CD4-positive, alpha-beta T cell treated with Interleukin-4 for 4 hours (primary cell): ENCODE measurements at regions not wholly inside any gene's neighbourhood (a gene's known extent, or its start where the extent isn't known, plus 50 kb on each side); places are given as distances from the start of the nearest gene placed in this dataset.

Source experiments
- DNase-seq: peaks from one replicate; pipeline ENCODE4 v3.0.0-alpha.2; 2020

DNA sequence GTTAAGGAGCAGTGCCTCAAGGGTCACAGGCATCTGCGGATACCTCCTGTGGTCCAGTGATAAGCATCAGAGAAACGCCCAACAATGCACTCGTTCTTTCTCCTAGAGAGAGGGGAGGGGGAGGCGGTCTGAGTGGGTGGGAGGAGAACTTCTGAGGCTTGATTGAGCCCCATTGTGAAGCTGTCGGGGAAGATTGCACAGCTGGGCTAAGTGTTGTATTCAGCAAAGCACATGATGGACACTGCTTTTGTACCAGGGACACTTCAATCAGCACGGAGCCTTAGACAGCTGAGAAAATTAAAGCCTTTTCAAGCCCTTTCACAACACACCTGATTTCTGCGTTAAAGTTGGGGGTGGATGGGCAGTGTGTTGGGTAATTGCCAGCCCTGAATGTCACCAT lies 230.3 kb upstream of the GHITM start:
- no peak for DNase-seq

DNA sequence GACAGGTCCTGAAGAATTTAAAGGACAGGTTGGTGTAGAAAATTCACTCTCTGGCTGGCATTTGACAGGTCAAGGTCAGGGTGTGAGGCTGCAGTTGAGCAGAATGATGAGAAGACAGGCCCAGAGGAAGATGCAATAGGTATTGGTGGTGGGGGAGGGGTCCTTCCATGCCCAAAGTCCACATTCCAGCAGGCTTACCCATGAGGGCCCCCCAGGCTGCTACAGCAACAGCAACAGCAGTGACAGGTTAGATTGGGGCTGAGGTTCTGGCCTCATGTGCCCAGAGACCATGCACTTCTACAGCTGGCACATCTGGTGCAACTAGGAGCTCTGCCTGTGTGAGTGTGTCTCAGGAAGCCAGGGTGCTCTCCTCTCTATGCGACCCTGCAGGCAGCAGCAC lies 223.5 kb upstream of the GHITM start:
- no peak for DNase-seq

DNA sequence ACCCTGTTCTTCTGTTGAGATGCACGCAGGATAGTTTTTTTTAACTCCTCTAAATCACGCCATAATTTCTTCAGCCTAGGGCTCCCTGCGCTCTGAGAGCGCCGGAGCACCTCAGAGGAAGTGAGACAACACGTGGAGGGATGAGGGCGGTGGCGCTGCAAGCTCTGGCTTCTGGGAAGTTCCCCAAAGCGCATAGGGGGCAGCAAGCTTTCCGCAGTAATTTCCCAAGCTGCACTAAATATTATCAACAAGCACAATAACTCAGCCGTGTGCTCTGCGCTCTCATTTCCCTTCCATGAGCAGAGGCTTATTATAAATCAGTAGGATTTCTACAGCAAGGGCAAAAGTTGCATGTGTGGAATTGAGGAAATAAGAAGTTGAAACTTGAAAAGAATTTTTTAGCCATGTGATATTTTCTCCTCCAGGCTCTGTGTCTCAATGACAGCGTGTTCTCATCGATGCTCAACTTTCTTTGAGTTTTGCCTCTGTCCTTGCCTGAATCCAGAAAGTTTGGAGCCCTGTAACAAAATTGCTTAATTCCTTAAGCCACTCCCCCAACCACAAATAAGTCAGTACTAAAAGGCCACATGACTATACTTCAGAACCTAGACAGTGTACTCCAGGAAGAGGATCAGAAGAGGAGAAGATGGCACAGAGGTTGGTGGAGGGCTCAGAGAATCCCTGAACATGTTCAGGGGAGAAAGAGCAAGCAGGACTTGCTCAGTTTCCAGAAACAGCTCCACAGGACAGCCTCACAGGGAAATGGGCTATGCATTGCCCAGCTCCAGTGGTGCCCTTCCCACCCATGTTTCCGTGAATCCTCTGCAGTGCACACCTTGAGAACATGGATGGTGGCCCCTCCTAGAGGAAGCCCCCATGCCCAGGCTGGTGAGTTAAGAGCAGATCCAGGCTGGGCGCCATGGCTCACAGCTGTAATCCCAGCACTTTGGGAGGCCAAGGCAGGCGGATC lies 221.5 kb upstream of the GHITM start:
- no peak for DNase-seq

DNA sequence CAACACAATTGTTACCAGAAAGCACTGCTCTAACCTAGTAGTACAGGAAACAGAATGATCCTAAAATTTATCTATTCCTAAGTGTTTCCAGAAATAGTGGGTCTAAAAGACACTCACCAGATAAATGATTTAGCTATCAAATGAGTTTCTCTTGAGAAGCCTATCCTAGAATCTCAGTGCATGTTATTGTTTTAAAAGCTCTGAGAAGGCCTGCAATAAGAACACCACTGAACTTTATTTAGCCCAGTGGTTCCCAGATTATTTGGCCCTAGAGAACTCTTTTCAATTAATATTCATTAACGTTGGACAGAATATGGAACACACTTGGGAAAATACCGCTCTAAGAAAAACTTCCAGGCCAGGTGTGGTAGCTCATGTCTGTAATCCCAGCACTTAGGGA lies 220.1 kb upstream of the GHITM start:
- no peak for DNase-seq

DNA sequence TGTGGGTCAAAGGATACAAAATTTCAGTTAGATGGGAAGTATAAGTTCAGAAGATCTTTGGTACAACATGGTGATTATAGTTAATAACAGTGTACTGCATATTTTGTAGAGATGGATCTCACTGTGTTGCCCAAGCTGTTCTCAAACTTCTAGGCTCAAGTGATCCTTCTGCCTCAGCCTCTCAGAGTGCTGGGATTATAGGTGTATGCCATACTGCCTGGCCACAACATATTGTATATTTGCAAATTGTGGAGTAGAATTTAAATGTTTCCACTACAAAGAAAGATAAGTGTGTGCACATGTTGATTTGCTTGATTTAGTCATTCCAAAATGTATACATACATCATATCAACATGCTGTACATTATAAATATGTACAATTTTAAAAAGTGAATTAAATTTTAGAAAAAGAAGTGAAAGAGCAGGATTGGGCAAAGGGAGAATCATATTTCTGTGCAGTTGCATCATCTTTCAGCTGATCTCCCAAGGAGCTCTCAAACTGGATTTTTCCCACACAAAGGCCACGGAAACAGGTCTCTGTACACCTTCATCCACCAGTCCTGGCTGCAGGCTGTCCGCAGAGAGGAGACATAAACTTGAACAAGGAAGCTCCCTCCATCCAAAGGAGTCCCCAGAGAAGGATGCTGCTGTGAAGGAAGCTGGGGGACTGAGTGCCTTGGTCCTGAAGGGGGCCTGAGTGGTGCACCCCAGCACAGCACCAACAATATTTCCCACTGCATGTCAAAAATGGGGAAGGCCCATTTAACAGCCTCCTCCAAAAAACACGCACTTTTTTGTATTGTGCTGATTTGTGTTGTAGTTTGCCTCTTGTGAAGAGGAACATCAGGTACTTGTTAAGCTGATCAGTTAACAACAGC lies 217.1 kb upstream of the GHITM start:
- no peak for DNase-seq

DNA sequence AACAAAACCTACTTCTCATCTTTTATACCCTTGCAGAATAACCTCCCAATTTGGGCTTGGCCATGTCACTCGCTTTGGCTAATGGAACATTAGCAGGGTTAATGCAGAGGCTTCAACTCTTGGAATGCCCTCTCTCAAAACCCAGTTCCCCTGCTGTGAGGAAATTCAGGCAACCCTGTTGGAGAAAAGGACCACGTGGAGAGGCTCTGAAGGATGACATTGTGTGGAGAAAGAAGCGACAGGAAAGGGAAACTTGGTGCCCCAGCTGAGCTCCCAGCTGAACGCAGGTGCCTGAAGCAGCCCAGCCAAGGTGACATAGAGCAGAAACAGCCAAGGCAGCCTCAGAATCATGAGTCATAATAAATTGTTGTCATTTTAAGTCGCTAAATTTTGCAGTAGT lies 214.2 kb upstream of the GHITM start:
- DNase-seq = no peak

DNA sequence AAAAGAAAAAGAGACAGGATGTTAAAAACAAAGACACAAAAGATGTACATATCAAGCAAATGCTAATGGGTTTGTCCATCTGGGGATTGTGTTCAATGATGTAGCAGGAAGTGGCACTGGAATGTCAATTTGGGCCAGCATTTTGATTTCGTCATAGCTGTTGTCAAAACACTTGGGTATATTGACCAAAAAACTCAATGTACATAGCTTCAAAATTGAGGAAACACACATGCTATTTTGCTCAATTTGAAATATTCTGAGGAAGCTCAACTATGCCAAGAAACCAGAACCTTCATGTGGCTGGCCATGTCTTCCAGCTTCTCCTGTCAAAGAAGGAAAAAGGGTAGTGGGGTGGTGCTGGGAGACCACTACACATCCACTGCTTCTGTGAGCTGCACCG lies 212.7 kb upstream of the GHITM start:
- no peak for DNase-seq

DNA sequence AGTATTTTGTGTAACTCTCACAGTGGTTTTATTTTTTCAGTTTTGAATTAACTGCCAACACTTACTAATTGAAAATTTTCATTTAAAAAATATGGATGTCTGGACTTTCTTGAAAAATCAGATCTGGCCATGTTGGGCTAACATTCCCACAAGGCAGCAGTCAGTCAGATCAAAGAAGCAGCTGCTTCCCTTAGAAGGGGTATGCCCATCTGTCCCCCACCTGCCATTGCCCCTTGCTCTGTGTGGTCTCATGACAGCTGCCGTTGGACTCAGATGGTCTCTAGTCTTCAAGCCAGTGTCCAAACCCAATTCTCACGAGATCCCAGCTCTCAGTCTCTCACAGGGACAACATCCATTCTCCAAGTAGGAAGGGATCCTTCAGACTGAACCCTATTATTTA lies 212.1 kb upstream of the GHITM start:
- no peak for DNase-seq

DNA sequence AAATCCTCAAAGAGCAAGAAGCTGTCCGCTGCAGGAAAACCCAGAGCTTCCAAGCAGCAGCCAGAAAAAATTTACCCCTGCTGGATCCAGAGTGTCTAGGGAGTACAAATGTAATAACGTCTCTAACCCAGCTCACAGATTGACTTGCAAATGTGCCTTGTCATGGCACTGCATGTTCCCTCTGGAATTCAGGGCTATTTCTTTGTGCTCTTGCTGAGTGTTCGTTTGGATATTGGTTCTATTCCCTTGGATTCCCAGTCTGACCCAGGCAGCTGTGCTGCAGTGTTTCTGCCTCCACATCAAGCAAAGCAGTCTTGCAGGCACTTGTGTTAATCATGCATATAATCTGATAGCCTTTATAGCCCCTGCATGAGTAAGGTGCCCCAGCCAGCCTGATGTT lies 209.9 kb upstream of the GHITM start:
- no peak for DNase-seq

DNA sequence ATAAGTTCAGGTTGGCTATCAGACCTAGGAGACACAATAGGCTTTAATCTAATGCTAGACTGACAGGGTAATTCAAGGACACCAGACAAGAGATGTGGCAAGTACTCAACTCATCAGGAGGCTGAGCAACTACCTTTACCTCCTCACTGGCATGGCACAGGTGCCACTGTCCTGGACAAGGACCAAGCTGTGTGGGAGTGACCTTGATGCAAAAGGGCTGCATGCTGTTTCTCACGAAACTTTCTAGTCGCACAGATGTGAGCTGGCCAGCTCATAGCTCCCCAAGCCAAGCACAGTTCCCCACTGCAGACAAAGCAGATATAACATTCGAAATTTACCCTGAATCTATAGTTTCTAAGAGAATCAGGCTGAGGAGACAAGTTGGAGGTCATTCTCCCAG lies 207.6 kb upstream of the GHITM start:
- no peak for DNase-seq

DNA sequence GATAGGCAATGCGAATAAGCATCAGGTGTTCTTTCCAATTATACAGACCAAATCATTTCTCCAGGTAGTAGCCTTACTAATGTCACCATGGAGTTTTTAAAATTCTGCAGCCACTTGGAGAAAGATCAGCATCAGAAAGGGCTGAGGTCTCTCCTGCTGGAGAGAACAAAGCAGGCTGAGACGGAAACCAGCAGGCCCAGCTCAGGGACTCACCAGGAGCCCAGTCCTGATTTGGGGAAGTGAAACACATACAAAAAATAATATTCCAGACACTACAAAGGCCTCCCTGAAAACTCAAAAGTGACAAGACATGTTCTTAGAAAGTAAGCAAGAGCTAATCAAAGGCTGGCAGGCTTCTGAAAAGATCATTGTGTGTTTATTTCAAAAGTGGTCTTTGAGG lies 207.1 kb upstream of the GHITM start:
- DNase-seq = no peak

DNA sequence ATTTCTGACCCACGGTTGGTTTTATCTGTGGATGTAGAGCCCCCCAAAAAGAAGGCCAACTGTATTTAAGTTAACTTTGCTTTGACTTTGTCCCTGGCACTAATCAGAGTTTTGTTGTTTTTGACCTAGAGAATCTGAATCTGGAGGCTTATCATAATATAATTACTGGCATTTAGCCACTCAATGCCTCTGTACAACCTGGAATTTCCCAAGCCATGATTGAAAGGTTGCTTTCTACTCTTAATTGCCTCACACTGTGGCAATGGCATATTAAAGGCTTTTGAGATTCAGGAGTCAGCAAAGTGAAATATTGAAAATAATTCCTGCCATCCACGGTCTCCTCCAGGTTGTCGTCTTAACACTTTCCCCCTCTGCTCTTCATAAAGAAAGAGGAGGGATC lies 205.2 kb upstream of the GHITM start:
- DNase-seq = no peak

DNA sequence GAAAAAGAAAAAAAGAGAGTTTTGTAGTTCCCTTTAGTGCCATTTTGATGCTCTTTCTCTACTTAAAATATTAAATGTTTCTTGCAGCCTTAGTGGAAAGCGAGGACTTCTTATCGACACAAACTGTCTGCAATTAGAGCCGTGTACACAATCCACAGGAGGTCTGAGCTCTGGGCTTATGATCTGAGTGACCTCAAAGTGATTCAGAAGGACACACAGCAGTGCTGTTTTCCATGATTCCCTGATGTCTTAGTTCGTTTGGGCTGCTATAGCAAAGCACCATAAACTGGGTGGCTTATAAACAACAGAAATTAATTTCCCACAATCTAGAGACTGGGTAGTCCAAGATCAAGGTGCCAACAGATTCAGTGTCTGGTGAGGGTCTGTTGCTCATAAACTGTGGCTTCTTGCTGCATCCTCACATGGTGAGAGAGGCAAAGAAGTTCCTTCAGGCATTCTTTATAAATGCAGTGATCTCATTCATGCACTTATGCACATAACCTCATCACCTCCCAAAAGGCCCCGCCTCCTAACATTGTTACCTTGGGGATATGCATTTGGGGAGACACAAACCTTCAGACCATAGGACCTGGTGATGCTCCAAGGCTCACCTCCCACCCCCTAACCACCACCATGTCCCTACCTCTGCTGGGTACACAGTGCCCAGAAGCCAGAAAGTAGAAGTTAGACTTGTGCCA lies 204.5 kb upstream of the GHITM start:
- DNase-seq = no peak

DNA sequence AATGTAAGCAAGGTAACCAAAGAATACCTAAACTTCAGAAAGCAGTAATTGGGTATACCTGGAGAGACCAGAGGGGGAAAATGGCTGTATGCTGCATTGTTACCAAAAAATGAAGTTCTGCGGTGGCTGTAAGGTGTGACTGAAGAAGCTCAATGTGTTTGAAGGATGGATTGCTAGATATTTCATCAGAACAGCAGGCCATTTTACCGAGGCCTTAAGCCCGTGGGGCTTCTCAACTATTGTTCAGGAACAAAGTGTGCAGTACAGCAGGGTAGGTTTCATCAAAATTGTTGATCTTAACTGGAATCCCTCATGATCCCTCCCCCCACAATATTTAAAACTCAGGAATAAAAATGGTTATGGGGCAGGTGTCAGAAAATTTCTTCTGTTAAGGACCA lies 204.0 kb upstream of the GHITM start:
- DNase-seq = no peak

DNA sequence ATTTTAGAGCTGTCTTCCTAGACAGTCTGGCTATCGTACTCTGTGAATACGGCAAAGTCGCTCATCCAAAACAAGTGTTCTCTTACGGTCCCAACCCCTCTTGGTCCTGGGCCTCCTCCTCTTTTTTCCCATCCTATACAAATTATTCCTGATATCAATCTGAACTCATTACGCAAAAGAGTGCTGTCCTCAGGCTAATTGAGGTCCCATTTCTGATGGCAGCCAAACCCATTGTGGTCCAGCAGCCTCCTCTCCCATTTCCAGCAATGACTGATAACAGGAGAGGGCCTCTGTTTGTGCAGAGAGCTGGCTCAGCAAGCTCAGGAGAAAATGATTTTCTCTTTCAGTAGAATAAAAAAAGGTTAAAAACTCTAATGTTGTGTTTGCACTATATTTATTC lies 203.4 kb upstream of the GHITM start:
- no peak for DNase-seq

DNA sequence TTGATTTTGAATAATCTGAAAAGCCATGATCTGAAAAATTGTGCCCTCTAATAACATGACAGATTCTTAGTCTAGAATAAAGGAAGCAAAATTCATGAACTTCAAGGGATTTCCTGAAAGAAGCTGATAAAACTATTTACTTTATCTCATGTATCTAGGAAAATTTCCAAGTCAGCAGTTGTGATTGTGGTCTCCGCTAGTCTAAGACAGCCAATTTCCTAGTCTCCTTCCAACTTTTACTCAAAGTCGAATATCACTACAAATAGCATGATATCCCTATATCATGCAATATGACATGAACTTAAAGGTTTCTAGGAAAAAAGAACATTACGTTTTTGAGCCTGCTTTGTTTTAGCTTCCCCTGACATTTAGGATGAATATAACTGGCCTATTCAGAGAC lies 202.1 kb upstream of the GHITM start:
- no peak for DNase-seq

DNA sequence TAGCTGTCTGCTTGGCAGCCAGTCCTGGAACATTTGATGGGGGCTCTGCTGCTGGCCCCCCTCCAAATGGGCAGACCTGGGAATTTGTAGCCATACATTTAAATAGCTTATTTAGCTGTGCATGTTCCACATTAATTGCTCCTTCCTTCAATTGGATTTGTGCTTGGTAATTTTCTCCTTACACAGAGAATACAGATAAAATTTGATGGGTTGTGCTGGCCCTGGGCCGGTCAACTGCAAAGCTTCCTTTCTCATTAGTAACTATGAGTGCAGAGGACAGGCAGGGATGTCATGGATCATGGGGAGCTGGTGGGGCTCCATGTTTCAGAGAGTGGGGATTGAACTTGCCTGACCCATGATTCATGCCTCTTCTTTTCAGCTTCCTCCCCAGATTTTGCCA lies 201.5 kb upstream of the GHITM start:
- no peak for DNase-seq

DNA sequence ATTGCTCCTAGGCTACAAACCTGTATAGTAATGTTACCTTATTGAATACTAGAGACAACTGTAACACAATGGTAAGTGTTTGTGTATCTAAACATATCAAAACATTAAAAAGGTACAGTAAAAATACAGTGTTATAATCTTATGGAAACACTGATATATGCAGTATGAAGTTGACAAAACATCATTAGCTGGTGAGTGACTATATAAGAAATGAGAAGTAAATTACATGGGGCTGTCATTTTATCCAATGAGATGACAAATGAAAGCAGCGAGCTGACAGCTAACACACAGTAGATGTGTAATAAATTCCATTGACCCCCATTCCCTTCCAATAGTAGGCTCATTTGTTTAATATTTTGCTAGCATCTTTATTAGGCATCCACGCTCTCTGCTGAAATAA lies 198.1 kb upstream of the GHITM start:
- DNase-seq = no peak

DNA sequence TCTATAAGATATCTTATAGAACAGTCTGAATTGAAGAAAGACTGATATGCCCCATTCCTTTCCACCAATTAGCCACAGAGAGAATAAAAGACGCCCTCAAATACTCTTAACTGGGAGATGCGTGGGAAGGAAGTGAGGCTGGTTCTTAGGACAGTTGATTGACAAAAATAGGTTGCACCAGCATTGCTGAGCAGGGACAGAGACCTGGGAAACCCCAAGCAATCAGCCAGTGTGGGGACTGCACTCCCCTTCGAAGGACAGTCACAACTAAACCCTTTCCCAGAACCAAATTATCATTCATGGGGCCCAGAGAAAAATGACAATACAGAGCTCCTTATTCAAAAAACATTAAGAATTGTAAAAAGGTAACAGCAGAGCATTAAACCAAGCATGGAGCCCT lies 196.9 kb upstream of the GHITM start:
- DNase-seq = no peak

DNA sequence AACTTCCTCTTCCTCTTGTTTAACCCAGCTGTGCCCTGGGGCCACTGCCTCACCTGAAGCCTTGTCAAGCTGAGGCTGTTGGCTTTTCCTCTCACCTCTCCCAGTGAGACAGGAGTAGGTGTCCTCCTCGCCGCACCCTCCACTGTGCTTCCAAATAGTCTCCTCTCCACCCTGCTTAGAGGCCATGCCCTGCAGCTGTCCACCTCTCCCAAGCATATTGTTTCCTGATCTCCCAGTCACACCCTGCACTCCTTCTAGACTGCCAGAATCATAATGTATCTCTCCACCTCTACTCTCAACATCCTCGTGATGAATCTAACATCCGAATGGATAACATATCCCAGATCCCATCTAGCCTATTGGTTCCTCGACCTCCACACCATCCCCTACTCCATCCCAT lies 196.3 kb upstream of the GHITM start:
- no peak for DNase-seq

DNA sequence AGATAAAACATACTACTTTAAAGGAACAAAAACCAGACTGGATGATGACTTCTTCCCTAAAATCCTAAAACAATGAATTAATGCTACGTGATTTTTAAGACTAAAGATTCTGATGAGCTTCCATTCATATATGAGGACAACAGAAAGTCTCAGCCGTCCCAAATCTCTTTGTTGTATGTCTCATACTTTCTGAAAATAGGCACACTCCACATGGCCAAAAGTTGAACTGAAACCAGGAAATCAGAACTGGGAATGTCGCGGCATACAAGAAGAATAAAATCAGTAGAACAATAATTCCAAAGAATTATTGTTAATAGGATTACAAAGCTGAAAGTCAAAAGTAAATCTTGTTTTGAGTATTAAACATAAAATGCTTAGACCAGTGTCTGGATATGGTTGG lies 195.4 kb upstream of the GHITM start:
- no peak for DNase-seq

DNA sequence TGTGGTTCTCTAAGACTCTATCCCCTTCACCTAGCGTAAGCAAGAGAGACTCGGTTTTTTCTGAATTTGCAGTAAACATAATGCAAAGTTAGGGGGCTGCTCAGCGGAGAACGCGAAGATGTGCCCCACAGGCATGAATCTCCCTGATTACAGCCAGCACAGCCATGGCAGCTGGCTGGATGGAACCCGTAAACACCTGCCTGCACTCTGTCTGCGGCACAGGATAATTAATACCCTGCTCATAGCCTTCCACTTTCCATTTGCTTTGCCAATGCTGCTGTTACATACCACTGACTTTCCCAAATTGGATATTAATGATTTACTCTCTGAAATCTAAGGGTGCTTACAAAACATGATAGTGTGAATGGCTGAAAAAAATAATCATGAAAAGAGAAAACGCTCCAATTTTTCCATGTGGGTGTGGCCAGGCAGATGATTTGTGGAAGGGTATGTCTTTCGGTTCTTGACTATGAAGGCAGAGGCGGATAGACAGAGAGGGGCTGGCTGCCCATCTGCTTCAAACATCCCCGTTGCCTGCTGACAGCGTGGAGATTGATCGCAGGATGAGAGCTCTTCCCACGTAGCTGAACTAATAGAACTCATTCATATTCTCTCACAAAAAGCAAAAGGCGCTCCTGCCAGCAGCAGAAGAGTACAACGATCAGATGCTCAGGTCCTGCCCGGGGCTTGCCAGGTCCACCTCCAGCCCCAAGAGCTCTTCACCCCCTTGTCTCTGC lies 193.2 kb upstream of the GHITM start:
- no peak for DNase-seq

DNA sequence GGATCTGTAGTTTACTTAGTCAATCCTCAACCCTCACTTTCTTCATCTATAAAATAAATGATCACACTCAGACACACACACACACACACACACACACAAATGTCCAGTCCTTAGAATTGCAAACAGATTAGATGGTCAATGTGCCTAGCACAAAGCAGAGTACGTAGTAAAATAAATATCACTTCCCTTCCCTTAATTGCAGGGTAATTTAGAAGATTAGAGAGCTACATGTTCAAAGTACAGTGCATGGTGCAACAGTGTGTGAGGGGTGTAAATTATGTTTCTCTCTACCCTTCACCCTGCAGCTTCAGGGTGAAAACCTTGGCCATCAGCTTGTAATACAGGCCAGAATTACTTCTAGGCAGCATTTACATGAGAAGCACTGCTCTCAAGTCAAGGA lies 187.0 kb upstream of the GHITM start:
- DNase-seq = no peak
